Transverse colon (tissue), 4 donors: ENCODE measurements at regions not wholly inside any gene's neighbourhood (a gene's known extent, or its start where the extent isn't known, plus 50 kb on each side); places are given as distances from the start of the nearest gene placed in this dataset.

Source experiments
- CTCF ChIP-seq, 5 experiments: fragments of 200-600 bp in 3 of 5; fragments of 450-650 bp in 2 of 5; sonication (generic) in 3 of 5; IDR thresholded peaks; 1 replicate in 2 of 5; 2 replicates in 3 of 5; pipeline ENCODE4 v1.5.1; 2016 to 2017; ENCODE audit warnings: antibody characterized with exemption in 5 of 5, inconsistent platforms in 3 of 5, mild to moderate bottlenecking in 2 of 5, moderate library complexity in 1 of 5
- EP300 ChIP-seq: sonication (generic); formaldehyde crosslinking; IDR thresholded peaks from one replicate; pipeline ENCODE4 v1.6.1; 2017; ENCODE audit warnings: antibody characterized with exemption, low read depth
- POLR2A ChIP-seq: fragments of 450-650 bp; IDR thresholded peaks from one replicate; pipeline ENCODE4 v1.6.1; 2016; ENCODE audit warnings: antibody characterized with exemption, mild to moderate bottlenecking, moderate library complexity
- POLR2AphosphoS5 ChIP-seq, 3 donors: sonication (generic); formaldehyde crosslinking; IDR thresholded peaks; one replicate each; pipeline ENCODE4 v1.6.1; 2016; ENCODE audit warnings: antibody characterized with exemption in 3 of 3

- no peak for TF ChIP-seq POLR2A
- no peak for TF ChIP-seq CTCF (IDR thresholded peaks at IDR 0.05)
- TF ChIP-seq POLR2AphosphoS5 (IDR thresholded peaks at IDR 0.05) = no peak
- TF ChIP-seq EP300 = no peak
Observed at GRCh38 chr10:83153714-83154113, 985.6 kb upstream of the GHITM start.
